ENCODE measurements at regions not wholly inside any gene's neighbourhood (a gene's known extent, or its start where the extent isn't known, plus 50 kb on each side); places are given as distances from the start of the nearest gene placed in this dataset.

DNA sequence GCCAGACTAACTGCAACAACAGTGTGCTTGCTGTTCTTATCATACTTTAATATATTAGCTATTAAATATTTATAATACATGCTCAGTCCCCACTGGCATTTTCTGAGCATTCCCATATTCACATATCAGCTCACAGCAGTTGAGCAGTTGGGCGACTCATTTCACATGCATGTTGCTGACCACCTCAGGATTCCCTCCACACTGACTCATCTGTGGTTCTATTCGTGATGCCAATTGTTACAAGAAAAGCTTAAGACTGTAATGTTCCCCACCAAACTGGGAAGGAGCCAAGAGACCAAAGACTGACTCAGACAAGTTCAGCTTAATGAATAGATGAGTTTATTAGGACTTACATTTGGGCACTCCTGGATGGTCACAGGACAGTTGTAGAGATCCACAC, 100.3 kb upstream of the KIF2B start:
- TF ChIP-seq, protein P1, sequence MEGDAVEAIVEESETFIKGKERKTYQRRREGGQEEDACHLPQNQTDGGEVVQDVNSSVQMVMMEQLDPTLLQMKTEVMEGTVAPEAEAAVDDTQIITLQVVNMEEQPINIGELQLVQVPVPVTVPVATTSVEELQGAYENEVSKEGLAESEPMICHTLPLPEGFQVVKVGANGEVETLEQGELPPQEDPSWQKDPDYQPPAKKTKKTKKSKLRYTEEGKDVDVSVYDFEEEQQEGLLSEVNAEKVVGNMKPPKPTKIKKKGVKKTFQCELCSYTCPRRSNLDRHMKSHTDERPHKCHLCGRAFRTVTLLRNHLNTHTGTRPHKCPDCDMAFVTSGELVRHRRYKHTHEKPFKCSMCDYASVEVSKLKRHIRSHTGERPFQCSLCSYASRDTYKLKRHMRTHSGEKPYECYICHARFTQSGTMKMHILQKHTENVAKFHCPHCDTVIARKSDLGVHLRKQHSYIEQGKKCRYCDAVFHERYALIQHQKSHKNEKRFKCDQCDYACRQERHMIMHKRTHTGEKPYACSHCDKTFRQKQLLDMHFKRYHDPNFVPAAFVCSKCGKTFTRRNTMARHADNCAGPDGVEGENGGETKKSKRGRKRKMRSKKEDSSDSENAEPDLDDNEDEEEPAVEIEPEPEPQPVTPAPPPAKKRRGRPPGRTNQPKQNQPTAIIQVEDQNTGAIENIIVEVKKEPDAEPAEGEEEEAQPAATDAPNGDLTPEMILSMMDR (IDR thresholded peaks at IDR 0.05) = no peak
- no peak for TF ChIP-seq POLR2A (IDR thresholded peaks at IDR 0.05)

Measured in tibial nerve (tissue), 3 donors.